Stimulated activated CD8-positive, alpha-beta memory T cell treated with anti-CD3 and anti-CD28 coated beads, Interleukin-7, amount 100 ng/mL, for 4 hours (primary cell): ENCODE measurements at regions not wholly inside any gene's neighbourhood (a gene's known extent, or its start where the extent isn't known, plus 50 kb on each side); places are given as distances from the start of the nearest gene placed in this dataset.
"Not testable (repeated sequence)": the region's sequence is repeated elsewhere in the genome, so short reads cannot be mapped to it uniquely, and the experiment has no call there.

Source experiments
- DNase-seq, 2 donors: peaks; one replicate each; pipeline ENCODE4 v3.0.0-alpha.2; 2020; ENCODE audit warnings: low read depth in 2 of 2

GRCh38 chr3:22671848-22672247 is 531.3 kb upstream of the UBE2E2 start:
- no peak for DNase-seq

DNA sequence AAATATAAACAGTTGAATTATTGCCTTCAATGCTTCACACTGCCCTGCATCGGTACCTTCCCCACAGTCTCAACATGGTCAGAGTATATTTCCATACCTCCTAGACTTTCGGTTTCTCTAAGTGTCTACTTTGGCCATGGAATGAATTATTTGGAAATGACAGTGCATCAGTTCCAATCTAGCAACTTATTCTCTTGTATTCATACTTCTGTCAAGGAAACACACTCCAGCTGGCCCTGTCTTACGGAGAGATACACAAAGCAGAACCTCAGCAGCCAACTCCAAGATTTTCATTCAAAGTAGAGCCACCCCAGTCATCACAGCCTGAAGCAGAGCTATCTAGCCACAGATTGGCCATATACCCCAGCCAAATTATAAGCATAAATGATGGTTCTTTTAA is 518.4 kb upstream of the UBE2E2 start:
- no peak for DNase-seq

- no peak for DNase-seq
Observed at GRCh38 chr3:22685597-22685996, 517.5 kb upstream of the UBE2E2 start.

DNA sequence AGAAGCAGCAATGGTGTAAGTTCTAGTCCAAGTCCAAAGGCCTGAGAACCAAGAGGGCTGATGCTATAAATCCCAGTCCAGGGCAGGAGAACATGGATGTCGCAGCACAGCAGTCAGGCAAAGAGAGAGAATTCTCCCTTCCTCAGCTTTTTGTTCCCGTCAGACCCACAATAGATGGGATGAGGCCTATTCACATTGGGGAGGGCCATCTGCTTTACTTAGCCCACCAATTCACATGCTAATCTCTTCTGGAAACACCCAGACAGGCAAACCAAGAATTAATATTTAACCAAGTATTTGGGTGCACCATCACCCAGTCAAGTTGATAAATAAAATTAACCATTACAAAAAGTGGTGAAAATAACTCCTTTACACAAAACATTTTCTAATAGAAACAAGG is 511.7 kb upstream of the UBE2E2 start:
- no peak for DNase-seq

- no peak for DNase-seq
Observed at GRCh38 chr3:22691856-22692628, 511.1 kb upstream of the UBE2E2 start.

- no peak for DNase-seq
Observed at GRCh38 chr3:22700876-22701275, 502.3 kb upstream of the UBE2E2 start.

- no peak for DNase-seq
Observed at GRCh38 chr3:22704166-22704565, 499.0 kb upstream of the UBE2E2 start.

DNA sequence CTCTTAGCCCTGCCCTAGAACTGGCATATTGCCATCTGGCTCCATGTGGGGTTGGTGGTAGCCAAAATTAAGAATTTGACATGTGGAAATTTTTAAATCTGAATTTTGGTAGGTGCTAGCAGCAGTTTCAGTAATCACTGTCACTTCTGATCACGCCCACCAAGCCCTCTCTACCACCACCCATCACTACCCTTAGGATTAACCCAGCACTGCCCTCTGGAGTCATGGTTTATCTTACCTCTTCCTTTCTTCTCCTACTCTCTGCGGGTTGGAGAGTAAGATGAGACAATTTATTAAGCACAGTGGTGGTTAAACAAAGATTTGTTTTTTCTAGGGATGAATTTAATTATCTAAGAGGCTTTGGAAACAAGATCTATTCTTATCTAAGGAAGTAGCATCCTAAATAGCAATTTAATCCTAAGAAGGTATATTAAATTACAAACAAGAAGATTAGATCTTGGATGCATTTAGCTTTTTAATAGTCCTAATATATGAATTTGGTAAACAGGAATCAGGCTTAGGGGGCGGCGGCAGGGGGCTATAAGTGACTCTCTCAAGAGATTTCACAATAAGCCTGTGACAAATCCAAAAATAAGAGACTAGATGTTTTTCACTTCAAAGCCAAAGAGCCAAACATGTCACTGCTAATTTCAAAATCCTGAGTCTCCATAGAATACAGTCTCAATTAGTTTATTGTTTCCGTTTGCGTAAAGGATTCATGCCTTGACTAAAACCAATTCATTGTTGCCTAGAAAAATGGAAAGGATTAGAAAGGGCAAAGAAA is 498.4 kb upstream of the UBE2E2 start:
- DNase-seq: no peak

DNA sequence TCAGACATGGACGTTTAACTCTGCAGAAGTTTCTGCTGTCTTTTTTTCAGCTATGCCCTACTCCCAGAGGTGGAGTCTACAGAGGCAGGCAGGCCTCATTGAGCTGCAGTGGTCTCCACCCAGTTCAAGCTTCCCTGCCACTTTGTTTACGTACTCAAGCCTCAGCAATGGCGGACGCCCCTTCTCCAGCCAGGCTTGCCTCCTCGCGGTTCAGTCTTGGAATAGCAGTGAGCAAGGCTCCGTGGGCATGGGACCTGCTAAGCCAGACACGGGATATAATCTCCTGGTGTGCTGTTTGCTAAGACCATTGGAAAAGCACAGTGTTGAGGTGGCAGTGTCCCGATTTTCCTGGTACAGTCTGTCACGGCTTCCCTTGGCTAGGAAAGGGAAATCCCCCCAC is 496.2 kb upstream of the UBE2E2 start:
- DNase-seq: not testable (repeated sequence)

GRCh38 chr3:22713936-22714335 is 489.2 kb upstream of the UBE2E2 start:
- no peak for DNase-seq

- no peak for DNase-seq
Observed at GRCh38 chr3:22714749-22715148, 488.4 kb upstream of the UBE2E2 start.

GRCh38 chr3:22720596-22720995 is 482.5 kb upstream of the UBE2E2 start:
- DNase-seq: no peak

GRCh38 chr3:22724420-22724819 is 478.7 kb upstream of the UBE2E2 start:
- no peak for DNase-seq

DNA sequence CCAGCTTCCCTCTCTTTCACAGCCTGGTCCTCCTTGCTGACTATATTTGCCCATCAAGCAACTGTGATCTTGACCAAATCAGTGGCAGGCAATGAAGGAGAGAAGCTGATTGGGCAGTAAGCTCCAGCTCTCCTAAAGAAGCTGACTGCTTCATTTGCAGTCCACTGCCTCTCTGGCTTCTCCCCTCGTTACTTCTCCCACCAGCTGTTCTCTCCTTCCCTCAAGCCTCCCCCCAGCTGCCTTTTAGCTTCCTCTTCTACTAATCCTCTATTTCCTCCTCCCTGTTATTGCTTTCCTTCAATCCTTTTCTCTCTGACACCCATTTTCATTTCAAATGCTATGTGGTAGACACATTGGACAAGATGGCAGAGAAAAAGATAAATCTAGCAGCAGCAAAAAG is 474.7 kb upstream of the UBE2E2 start:
- no peak for DNase-seq

GRCh38 chr3:22729212-22729611 is 473.9 kb upstream of the UBE2E2 start:
- DNase-seq: no peak

DNA sequence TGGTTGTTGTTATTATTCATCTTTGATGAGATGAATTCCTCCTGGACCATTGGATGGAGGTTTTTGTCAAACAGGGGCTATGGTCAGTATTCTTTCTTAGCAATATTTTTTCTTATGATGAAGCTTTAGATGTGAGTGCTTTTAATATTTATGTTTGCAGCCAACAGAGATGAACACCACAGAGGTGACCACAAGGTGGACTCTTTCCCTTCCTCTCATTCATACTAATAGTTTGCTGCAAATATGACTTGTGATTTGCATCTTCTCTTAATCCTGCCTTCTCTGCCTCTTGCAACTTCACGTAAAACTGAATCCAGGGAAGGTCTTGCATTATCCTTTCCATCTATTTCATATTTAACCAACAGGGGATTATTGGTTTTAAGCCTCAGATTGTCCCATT is 473.1 kb upstream of the UBE2E2 start:
- DNase-seq: no peak

DNA sequence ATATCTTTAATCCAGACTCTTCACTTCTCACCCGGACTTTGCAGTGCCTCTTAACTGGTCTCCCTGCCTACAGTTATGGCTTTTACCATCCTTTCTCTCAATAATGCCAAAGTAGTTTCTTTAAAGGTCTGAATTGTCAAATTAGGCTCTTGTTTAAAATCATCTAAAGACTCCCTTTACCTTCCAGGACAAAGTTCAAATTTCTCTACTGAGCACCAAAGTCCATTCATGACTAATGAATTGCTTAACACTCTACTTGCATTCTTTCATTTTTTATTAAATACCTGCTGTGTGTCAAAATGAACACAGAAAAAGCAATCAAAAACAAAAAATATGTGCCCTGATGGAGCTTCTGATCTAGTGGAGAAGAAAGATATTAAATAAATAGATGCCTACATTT is 472.4 kb upstream of the UBE2E2 start:
- DNase-seq: no peak

DNA sequence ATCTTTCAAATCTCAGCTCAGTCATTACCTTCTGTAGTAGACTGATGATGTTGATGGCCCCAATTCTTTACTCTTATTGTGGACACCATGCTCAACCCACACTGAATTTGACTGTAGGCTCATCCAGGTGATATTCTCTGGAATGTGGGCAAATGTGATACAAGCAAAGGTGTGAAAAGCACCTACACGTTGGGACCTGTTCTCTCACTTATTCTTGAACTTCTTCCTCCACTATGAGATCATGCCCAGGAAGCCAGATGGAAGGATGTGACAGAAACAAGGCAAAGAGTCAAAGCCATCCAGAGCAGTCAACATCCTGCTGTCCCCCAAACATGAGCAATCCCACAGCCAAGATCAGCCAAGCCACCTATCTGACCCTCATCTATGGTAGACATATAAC is 471.2 kb upstream of the UBE2E2 start:
- no peak for DNase-seq

- DNase-seq: no peak
Observed at GRCh38 chr3:22732641-22733040, 470.5 kb upstream of the UBE2E2 start.

GRCh38 chr3:22734207-22734606 is 468.9 kb upstream of the UBE2E2 start:
- no peak for DNase-seq

DNA sequence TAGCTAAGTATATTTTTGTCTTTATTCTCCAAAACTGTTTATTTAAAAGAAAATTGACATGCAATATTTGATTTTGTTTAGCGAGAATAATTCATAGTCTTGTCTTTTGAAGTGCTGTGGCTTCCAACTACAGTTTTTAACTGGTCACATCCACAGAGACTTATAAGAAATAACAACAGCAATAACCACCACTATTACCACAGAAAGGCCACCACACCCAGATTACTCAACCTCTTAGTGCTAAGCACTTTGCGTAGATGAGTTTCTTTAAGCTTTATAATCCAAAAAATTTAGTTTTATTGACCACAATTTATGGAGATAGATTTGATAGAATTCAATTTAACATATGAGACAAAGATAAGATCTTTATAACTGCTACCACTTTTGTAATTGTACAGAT is 468.4 kb upstream of the UBE2E2 start:
- DNase-seq: no peak

DNA sequence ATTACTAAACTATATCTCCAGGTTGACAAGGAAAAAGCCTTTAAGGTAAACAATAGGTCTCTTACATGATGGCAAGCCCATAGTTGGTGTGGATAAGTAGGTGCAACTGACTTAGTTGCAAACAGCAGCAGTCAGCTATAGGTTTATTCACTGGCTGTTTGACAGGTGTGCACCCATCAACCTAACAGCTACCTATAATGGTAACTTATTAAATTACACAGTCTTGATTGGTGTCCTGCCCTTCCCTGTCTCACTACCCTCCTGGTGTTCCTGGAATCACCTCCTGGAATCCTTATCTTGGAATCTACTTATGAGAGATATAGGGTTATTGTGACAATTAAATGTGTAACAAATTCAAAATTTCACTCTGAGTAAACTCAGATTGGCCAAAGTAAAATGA is 467.8 kb upstream of the UBE2E2 start:
- DNase-seq: no peak

DNA sequence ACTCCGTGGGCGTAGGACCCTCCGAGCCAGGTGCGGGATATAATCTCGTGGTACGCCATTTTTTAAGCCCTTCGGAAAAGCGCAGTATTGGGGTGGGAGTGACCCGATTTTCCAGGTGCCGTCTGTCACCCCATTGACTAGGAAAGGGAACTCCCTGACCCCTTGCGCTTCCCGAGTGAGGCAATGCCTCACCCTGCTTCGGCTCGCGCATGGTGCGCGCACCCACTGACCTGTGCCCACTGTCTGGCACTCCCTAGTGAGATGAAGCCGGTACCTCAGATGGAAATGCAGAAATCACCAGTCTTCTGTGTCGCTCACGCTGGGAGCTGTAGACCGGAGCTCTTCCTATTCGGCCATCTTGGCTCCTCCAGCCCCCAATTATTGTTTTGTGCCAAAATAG is 459.7 kb upstream of the UBE2E2 start:
- DNase-seq: not testable (repeated sequence)
